HFF-Myc (cell line): ENCODE measurements at regions not wholly inside any gene's neighbourhood (a gene's known extent, or its start where the extent isn't known, plus 50 kb on each side); places are given as distances from the start of the nearest gene placed in this dataset.

ENCODE experiments used
- DNase-seq: peaks from one replicate; pipeline ENCODE4 v3.0.0-alpha.2; 2011; ENCODE audit warnings: low read depth; ENCODE audit errors: extremely low read depth
- H3K4me3 ChIP-seq: replicated peaks from 2 replicates; pipeline ENCODE4 v1.5.1; 2011; ENCODE audit warnings: low read depth, mild to moderate bottlenecking, control low read depth, low read length
- TF ChIP-seq, protein P1 (sequence below): IDR thresholded peaks from 2 replicates; pipeline ENCODE4 v1.5.1; 2012; ENCODE audit warnings: mild to moderate bottlenecking, low read depth, low read length, control low read depth; ENCODE audit errors: missing control alignments

DNA sequence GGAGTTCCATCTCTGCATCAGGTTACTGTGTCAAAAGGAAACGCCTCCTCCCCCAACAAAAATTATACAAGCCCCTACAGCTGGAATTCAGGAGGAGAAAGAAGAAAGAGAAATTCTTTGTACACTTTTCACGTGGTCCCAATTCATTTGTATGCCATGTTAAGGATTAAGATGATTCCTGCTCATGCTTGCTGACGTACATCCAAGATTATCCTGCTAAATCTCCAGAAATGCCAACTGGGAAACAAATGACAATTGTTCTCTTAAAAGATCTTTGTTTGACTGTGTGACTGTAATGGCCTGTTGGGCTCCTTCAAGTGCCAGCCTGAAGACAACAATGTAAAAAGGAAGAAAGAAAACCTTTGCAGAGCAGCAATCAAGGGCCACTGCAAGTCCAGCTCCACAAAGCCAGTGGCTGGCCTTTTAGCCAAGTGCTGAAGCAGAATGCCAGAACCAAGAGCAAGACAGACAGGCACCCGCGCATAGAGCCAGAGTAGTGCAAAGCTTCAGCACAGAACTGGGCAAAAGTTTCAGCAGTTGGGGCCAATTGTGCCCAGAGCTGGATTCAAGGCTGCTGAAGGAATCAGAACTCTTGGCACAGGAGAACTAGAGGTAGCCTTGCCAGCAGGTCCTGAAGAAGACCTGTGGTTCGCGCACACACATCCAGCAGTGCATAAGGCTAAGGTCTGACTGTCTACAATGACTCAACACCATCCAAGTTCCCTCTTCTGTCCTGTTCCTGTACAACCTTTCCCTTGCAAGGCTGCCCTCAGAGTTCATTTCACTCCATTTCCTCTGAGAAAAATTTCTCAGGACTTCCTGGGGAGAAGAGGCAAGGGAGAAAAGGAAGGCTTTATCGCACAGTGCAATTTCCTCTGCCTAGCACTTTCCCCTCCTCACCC lies 209.7 kb upstream of the BMP4 start:
- no peak overlapping the region for H3K4me3 ChIP-seq
- no peak for DNase-seq
- TF ChIP-seq, protein P1, sequence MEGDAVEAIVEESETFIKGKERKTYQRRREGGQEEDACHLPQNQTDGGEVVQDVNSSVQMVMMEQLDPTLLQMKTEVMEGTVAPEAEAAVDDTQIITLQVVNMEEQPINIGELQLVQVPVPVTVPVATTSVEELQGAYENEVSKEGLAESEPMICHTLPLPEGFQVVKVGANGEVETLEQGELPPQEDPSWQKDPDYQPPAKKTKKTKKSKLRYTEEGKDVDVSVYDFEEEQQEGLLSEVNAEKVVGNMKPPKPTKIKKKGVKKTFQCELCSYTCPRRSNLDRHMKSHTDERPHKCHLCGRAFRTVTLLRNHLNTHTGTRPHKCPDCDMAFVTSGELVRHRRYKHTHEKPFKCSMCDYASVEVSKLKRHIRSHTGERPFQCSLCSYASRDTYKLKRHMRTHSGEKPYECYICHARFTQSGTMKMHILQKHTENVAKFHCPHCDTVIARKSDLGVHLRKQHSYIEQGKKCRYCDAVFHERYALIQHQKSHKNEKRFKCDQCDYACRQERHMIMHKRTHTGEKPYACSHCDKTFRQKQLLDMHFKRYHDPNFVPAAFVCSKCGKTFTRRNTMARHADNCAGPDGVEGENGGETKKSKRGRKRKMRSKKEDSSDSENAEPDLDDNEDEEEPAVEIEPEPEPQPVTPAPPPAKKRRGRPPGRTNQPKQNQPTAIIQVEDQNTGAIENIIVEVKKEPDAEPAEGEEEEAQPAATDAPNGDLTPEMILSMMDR, result no peak

DNA sequence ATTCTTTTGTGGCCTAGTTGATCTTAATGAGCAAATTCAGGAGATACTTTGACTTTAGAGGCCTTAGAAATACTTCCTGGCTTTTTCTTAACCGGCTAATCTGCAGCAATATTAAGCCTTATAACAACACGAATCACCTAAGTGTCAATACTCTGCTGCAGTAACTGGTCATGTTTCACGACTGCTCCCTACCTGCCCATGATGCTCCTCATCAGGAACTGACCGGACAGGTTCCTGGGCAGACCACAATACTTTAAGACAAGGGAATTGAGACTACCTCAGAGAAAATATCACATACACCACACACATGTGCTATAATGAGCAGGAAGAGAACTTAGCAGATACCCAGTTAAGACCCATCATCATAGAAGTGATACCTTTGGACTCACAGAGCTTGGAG lies 211.9 kb upstream of the BMP4 start:
- no peak overlapping the region for H3K4me3 ChIP-seq
- no peak for DNase-seq
- TF ChIP-seq, protein P1, result no peak

DNA sequence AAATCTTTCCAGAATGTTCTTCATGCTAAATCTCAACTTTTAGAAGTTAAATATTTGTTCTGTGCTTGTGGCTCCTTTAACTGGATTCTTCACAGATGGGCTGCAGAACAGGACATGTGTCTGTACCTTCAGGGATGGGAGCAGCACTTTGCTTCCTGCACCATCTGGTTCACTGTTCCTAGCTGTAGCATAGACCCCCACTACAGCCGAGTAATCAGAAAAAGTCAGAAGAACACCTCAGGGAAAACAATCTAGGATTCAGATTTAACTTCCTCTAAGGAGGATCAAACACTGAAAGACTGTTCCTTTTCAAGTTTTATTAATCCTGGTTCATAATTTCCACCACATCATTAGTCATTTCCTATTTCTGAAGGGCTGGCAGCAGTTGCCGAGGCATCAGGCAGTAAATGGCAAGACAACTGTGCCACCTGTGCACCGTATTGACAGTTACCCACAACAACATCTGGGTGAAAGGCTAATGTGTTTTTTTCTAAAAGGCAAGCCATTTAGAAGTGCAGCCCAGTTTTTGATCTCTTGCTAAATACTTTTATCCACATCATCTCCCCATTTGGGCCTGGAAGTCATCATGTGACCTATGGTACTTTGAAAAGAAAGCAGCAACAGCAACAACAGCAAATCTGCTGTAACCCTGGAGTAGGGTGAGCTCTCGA lies 212.8 kb upstream of the BMP4 start:
- no peak overlapping the region for H3K4me3 ChIP-seq
- DNase-seq, result peak; percentile 99
- TF ChIP-seq, protein P1, result no peak

DNA sequence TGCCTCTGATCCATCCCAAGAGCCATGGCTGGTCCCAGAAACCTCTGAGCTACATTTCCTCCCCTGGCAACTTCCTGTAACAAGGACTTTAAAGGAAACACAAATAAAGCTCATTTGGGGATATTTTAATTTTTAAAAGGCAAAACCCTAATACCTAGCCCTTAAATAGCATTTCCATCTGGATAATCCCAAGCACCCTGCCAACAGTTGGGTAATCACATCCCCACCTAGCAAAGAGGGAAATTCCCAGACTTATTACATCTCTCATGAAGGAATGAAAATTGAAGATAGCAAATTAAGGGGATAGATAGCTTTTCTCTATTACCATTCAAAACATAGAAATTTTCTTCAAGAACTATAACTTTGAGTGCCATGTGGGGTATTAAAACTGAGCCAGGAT lies 213.7 kb upstream of the BMP4 start:
- DNase-seq, result no peak
- TF ChIP-seq, protein P1, result no peak
- no peak overlapping the region for H3K4me3 ChIP-seq

DNA sequence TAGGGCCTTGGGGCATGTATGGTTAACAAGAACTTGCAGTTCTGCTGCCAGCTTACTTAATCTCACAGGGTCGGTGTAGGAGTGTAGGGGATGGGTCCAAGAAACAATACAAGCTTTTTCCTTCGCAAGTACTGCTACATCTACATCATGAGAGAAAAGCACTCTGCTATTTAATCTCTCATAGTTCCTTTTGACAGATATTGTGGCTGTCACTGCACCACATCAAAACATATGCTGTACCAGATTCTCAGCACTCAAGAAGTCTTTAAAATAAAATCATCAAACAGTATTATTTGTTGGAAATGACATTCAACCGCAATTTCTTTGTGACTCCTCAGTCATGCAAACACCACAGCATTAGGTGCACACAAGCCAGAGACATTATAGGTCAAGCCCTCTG lies 215.5 kb upstream of the BMP4 start:
- TF ChIP-seq, protein P1, result no peak
- H3K4me3 ChIP-seq, result no peak overlapping the region
- no peak for DNase-seq

DNA sequence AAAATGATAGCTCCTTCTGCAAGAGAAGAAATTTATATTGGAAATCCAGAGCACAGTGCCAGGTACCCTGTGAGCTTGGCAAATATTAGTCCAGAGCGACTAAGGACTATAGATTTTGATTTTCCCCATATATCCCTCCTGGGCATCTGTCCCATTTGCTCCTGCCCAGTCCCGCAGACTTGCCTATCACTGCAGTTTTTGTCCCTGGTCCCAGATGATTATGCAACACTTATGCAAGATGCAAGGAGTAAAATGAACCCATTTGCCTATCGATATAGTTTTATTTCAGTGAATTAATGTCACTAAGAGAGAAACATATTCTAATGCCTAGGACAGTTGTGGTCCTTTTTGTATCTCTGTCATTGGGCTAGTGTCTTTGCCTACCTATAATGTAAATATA lies 215.9 kb upstream of the BMP4 start:
- no peak overlapping the region for H3K4me3 ChIP-seq
- TF ChIP-seq, protein P1, result no peak
- no peak for DNase-seq

DNA sequence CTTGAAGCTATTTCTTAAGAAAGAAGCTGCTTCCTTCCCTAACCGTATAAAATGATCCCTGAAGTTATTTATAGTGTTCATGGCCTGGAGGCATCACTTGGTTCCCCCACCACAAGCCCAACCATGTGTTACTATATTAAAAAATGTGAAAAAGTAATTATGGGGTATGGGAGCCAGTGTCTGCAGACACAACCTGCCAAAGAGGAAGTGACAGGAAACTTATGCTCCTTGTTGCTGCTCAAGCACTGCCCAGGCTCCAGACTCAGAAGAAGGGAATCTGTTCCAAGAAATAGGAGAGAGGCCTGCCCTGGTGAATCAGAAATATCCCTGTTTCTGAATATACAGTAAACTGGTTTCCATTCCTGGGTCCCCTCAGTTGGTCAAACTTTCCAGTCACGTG lies 217.2 kb upstream of the BMP4 start:
- TF ChIP-seq, protein P1, result no peak
- no peak overlapping the region for H3K4me3 ChIP-seq
- DNase-seq, result no peak
